Activated CD8-positive, alpha-beta memory T cell treated with anti-CD3 and anti-CD28 coated beads, Interleukin-2, amount 10 ng/mL, durations not matched to agents 7 days and 5 days (primary cell): ENCODE measurements at regions not wholly inside any gene's neighbourhood (a gene's known extent, or its start where the extent isn't known, plus 50 kb on each side); places are given as distances from the start of the nearest gene placed in this dataset.
"Not testable (repeated sequence)": the region's sequence is repeated elsewhere in the genome, so short reads cannot be mapped to it uniquely, and the experiment has no call there.

Experiments used
- ATAC-seq: fragments of 150-1000 bp; cut with Tn5 transposase; one replicate; pipeline ENCODE4 v1.10.0; 2021; ENCODE audit warnings: moderate library complexity
- CTCF ChIA-PET: fragments of 350-600 bp; sonication (Branson Sonifier 250); formaldehyde crosslinking; loops from one replicate; lab custom pipeline; 2021; ENCODE audit warnings: antibody characterized with exemption; lab: Charles Lee
- DNase-seq: peaks from one replicate; pipeline ENCODE4 v3.0.0-alpha.2; 2020
- H3K27ac Mint-ChIP-seq: one replicate; pipeline ENCODE4 v1.8.0; 2021; ENCODE audit warnings: mild to moderate bottlenecking, mixed read lengths
- H3K27me3 Mint-ChIP-seq: one replicate; pipeline ENCODE4 v1.8.0; 2021; ENCODE audit warnings: mixed read lengths
- H3K36me3 Mint-ChIP-seq: one replicate; pipeline ENCODE4 v1.8.0; 2021; ENCODE audit warnings: mild to moderate bottlenecking, mixed read lengths
- H3K4me1 Mint-ChIP-seq: one replicate; pipeline ENCODE4 v1.8.0; 2021; ENCODE audit warnings: mixed read lengths
- H3K4me3 Mint-ChIP-seq: one replicate; pipeline ENCODE4 v1.8.0; 2021; ENCODE audit warnings: mild to moderate bottlenecking, moderate library complexity, mixed read lengths
- H3K9me3 Mint-ChIP-seq: one replicate; pipeline ENCODE4 v1.8.0; 2022; ENCODE audit warnings: low read depth, mixed read lengths

GRCh38 chr20:29326376-29327070 lies 1930.9 kb upstream of the DEFB115 start:
- H3K9me3 Mint-ChIP-seq: peaks cover 21% of the 10 kb centered on the region
- H3K4me1 Mint-ChIP-seq: no peaks in the 10 kb centered on the region
- no peak overlapping the region for H3K27ac Mint-ChIP-seq
- CTCF ChIA-PET: no interaction called here
- ATAC-seq: no peak
- no peak overlapping the region for H3K4me3 Mint-ChIP-seq
- DNase-seq: no peak
- peaks cover 2% of the 10 kb centered on the region for H3K36me3 Mint-ChIP-seq
- H3K27me3 Mint-ChIP-seq: peaks cover 13% of the 10 kb centered on the region

- DNase-seq: peak; percentile 60
- Mint-ChIP-seq H3K27me3 (peaks cover 11% of the 10 kb centered on the region), H3K9me3 (peaks cover 30% of the 10 kb centered on the region)
- ATAC-seq, H3K4me1 Mint-ChIP-seq, H3K4me3 Mint-ChIP-seq, H3K27ac Mint-ChIP-seq, H3K36me3 Mint-ChIP-seq: not testable (repeated sequence)
- CTCF ChIA-PET: interaction anchor here (1.0 to 1.3 kb wide), 2 partner anchors 1022 to 1023 kb away, joined by 3 read pairs; no protein-coding TSS in a partner anchor
Measured at GRCh38 chr20:29327600-29328420, 1929.7 kb upstream of the DEFB115 start.

DNA sequence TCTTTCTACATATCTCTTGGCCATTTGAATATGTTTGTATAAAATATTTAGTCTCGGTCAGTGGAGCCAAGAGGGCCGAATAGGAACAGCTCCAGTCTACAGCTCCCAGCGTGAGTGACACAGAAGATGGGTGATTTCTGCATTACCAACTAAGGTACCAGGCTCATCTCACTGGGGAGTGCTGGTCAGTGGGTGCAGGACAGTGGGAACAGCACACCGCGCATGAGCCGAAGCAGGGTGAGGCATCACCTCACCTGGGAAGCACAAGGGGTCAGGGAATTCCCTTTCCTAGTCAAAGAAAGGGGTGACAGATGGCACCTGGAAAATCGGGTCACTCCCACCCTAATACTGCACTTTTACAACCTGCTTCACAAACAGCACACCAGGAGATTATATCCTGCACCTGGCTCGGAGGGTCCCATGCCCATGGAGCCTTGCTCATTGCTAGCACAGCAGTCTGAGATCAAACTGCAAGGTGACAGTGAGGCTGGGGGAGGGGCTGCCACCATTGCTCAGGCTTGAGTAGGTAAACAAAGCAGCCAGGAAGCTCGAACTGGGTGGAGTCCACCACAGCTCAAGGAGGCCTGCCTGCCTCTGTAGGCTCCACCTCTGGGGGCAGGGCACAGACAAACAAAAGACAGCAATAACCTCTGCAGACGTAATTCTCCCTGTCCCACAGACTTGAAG lies 1926.9 kb upstream of the DEFB115 start:
- ATAC-seq, H3K4me3 Mint-ChIP-seq, H3K27ac Mint-ChIP-seq, DNase-seq, H3K36me3 Mint-ChIP-seq, CTCF ChIA-PET, H3K27me3 Mint-ChIP-seq, H3K4me1 Mint-ChIP-seq: not testable (repeated sequence)
- H3K9me3 Mint-ChIP-seq: peaks cover 40% of the 10 kb centered on the region

GRCh38 chr20:29349836-29350235 lies 1907.6 kb upstream of the DEFB115 start:
- DNase-seq: no peak

DNA sequence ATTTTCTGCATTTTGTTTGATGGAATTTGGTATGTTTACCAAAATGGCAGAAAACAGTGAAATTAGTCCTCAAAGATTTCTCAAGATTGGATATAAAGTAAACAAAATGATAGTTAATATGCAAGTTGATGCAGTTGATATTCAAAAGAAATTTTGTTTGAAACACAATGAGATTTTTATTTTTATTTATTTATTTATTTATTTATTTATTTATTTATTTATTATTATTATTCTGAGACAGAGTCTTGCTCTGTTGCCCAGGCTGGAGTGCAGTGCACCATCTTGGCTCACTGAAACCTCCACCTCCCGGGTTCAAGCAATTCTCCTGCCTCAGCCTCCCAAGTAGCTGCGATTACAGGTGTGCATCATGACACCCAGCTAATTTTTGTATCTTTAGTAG lies 1881.5 kb upstream of the DEFB115 start:
- H3K27ac Mint-ChIP-seq, H3K9me3 Mint-ChIP-seq, DNase-seq, H3K36me3 Mint-ChIP-seq, H3K4me3 Mint-ChIP-seq, ATAC-seq, H3K27me3 Mint-ChIP-seq, CTCF ChIA-PET, H3K4me1 Mint-ChIP-seq: not testable (repeated sequence)

More at GRCh38 chr20:29349836-29350235, 1907.6 kb upstream of the DEFB115 start:
- no peak overlapping the region for H3K27ac Mint-ChIP-seq
- no peak for ATAC-seq
- H3K36me3 Mint-ChIP-seq: no peaks in the 10 kb centered on the region
- no peaks in the 10 kb centered on the region for H3K4me1 Mint-ChIP-seq
- no peaks in the 10 kb centered on the region for H3K27me3 Mint-ChIP-seq
- peaks cover 7% of the 10 kb centered on the region for H3K9me3 Mint-ChIP-seq
- CTCF ChIA-PET: no interaction called here
- H3K4me3 Mint-ChIP-seq: no peak overlapping the region

GRCh38 chr20:29392853-29393252 lies 1864.6 kb upstream of the DEFB115 start:
- CTCF ChIA-PET, H3K4me3 Mint-ChIP-seq, ATAC-seq, H3K36me3 Mint-ChIP-seq, H3K27ac Mint-ChIP-seq, H3K4me1 Mint-ChIP-seq, DNase-seq, H3K27me3 Mint-ChIP-seq: not testable (repeated sequence)
- H3K9me3 Mint-ChIP-seq: peaks cover 10% of the 10 kb centered on the region

DNA sequence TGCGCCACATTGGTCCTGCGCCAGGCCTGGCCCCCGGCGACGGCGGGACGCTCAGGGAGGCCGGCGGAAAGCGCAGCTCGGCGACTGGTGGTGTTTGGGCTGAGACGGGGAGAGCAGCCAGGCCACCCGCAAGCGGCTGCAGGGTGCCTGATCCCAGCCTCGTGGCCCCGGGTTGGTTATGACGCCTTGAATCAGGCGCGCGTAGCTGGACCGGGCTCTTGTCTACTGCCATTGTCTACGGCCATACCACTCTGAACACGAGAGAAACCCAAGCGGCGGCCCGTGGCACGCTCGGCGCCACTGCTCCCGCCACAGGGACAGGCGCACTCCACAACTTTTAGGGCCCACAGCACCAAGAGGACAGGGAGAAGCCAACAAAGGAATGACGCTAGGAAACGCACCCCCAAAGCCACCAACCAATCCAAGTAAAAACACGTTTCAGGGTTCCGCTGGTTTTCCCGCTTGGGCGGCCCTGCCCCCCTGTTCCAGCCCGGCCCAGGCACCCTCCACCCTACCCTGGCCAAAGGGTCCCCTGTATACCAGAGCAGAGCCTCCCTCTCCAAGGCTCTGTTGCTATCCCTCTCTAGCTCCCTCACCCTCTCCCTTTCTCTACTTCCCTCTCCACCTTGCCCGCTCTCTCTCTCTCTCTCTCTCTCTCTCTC lies 1849.3 kb upstream of the DEFB115 start:
- CTCF ChIA-PET: no interaction called here
- Mint-ChIP-seq H3K4me3 (no peak overlapping the region), H3K9me3 (peaks cover 16% of the 10 kb centered on the region), H3K27ac (no peak overlapping the region), H3K36me3 (peaks cover 1% of the 10 kb centered on the region), H3K27me3 (peaks cover 31% of the 10 kb centered on the region), H3K4me1 (no peaks in the 10 kb centered on the region)
- DNase-seq: no peak
- ATAC-seq: no peak

DNA sequence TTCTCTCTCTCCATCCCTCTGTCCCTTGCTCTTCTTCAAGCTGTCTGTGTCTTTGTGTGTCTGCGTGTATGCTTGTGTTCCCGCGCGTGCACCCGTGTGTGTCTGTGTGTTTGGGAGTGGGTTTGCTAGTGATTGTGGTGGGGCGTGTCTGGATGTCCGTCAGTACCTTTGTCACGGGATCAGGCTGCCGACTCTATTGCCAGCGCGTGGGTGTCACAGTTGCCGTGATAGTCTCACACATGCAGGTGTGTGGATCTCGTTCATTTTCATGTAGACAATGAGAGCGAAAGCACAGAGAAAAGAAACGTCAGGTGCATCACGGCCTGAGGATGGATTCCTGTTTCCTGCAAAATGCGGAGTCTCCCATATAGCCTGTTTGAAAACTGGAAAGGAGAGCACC lies 1848.8 kb upstream of the DEFB115 start:
- peaks cover 33% of the 10 kb centered on the region for H3K27me3 Mint-ChIP-seq
- CTCF ChIA-PET, H3K4me3 Mint-ChIP-seq, ATAC-seq, H3K27ac Mint-ChIP-seq, H3K36me3 Mint-ChIP-seq, DNase-seq, H3K4me1 Mint-ChIP-seq: not testable (repeated sequence)
- peaks cover 18% of the 10 kb centered on the region for H3K9me3 Mint-ChIP-seq

DNA sequence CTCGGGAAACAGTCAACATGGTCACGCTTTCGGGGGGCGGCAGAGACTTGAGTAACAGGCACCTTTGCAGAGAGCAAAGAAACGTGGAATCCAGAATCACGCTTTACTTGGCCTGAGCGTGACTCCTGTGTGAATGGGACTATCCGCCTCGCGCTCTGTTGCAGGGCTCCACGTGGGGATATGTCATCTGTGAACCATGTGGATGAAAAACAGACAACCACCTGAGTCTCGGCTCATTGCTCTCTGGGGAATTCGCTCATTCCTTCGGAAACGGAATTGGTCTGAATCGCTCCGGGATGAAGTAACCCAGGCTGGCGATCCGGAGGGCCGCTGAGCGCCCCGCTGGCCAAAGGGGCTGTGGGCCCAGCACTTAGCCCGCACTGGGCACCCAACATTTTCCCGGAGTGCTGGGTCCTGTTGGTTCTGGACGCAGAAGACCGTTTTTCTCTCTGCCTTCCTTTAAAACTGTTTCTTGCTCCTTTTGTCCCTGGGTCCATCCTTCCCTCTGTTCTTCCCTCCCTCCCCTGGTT lies 1848.2 kb upstream of the DEFB115 start:
- H3K27ac Mint-ChIP-seq, H3K36me3 Mint-ChIP-seq, H3K4me3 Mint-ChIP-seq, DNase-seq, CTCF ChIA-PET, H3K4me1 Mint-ChIP-seq, ATAC-seq: not testable (repeated sequence)
- Mint-ChIP-seq H3K27me3 (peaks cover 34% of the 10 kb centered on the region), H3K9me3 (peaks cover 18% of the 10 kb centered on the region)

DNA sequence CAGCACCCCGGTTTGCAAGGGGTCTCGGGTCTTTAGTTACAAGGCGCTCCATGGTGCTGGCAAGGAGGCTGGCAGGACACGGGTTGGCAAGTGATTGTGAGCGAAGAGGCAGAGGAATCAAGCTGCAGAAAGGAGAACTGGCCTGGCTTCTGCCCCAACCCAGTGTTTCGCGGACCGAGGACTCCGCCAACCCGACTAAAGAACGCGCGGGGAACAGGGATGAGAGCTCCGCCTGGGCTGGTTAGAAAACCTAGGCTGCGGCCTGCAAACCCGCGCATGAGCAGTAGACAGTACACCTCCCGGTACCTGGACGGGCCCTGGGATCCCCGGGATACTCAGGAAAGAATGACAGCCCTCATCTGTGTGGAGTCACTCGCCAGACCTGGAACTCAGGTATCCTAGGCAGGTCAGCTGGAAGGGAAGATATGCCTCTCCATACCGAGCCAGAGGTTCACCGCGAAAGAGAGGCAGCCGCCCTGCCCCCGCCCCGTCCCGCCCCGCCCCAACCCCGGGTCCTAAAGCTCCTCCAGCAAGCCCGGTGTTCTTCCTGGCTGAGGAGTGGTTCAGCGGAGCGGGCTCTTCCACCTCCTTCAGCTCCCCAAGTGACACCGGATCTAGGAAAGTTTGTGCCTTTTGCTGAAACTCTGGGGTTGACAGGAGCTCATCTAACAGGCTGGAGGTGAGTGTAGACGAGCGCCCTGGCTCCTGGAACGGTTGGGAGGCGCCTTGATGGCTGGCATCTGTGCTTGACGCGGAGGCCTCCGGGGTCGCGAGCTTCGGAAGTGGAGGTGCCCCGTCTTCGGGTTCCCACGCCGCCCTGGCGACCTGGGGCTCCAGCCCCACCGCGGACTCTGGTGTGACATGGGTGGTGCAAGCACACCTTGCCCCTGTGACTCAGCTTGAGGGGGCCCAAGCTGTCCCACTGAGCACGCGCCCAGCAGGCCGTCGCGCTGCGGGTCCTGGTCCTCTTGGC lies 1847.3 kb upstream of the DEFB115 start:
- Mint-ChIP-seq H3K4me3 (no peak overlapping the region), H3K36me3 (peaks cover 1% of the 10 kb centered on the region), H3K27ac (no peak overlapping the region), H3K4me1 (no peaks in the 10 kb centered on the region), H3K9me3 (peaks cover 18% of the 10 kb centered on the region), H3K27me3 (peaks cover 34% of the 10 kb centered on the region)
- ATAC-seq (no peak), DNase-seq (no peak)
- CTCF ChIA-PET: no interaction called here

DNA sequence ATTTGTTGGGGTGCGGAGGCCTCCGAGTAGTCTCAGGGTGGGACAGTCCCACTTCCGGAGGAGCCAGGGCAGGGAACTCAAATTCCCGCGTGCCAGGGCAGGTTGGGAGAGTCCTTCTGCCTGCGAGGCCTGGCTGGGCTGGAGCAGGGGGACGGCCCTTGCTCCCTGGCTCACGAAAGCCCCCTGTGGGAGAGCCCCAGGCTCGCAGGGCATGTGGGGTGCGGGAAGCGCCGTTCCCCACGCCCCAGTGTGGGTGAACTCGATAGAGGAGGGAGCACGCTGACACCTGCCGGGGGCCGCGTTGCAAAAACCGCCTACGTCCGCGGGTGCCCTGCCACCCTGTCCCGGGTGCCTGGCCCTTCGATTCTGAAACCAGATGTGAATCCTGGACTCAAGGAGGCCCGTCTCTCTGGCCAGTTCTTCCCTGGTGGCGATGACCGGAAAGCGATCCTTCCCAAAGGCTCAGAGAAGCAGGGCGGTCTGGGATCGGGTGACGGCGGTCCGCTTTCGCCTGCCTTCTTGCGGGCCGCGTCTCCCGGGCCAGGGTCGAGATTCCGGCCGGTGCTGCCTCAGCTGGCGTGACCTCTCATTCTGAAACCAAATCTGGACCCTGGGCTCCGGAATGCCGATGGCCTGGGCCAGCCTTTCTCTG lies 1846.5 kb upstream of the DEFB115 start:
- no peak for ATAC-seq
- no peak overlapping the region for H3K27ac Mint-ChIP-seq
- H3K27me3 Mint-ChIP-seq: peaks cover 34% of the 10 kb centered on the region
- peaks cover 1% of the 10 kb centered on the region for H3K36me3 Mint-ChIP-seq
- peaks cover 18% of the 10 kb centered on the region for H3K9me3 Mint-ChIP-seq
- no peak for DNase-seq
- H3K4me3 Mint-ChIP-seq: peak overlapping the region; percentile 52
- CTCF ChIA-PET: no interaction called here
- no peaks in the 10 kb centered on the region for H3K4me1 Mint-ChIP-seq

DNA sequence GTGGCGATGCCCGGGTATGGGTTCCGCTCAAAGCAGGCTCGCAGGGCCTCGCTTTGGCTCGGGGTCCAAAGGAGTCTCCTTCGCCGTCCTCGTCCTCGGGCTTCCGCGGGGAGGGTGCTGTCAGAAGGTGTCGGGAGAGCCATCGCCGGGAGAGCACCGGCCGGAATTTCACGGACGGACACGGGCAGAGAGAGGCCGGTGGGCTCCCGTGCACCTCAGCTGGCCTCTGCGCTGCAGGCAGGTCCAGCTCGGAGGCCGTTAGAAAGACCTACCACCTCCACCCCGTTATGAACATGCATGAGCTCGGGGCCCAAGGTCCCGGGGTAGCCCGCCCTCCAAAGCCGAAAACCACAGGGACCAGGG lies 1846.0 kb upstream of the DEFB115 start:
- ATAC-seq, H3K36me3 Mint-ChIP-seq, H3K27ac Mint-ChIP-seq, H3K4me1 Mint-ChIP-seq, DNase-seq, CTCF ChIA-PET: not testable (repeated sequence)
- Mint-ChIP-seq H3K9me3 (peaks cover 18% of the 10 kb centered on the region), H3K4me3 (peak overlapping the region; percentile 52), H3K27me3 (peaks cover 34% of the 10 kb centered on the region)
